Peyer's patch (tissue), 4 donors: ENCODE measurements at regions not wholly inside any gene's neighbourhood (a gene's known extent, or its start where the extent isn't known, plus 50 kb on each side); places are given as distances from the start of the nearest gene placed in this dataset.

Experiments
- POLR2A ChIP-seq, 2 donors: fragments of 450-650 bp; IDR thresholded peaks; one replicate each; pipeline ENCODE4 v1.5.1; 2017; ENCODE audit warnings: antibody characterized with exemption in 2 of 2, mild to moderate bottlenecking in 2 of 2, moderate library complexity in 2 of 2
- TF ChIP-seq, protein P1 (sequence below), 6 experiments: fragments of 450-650 bp in 4 of 6; fragments of 200-600 bp in 2 of 6; sonication (generic) in 1 of 6; IDR thresholded peaks; one replicate each; pipeline ENCODE4 v1.5.1; 2017 to 2019; ENCODE audit warnings: antibody characterized with exemption in 6 of 6, mild to moderate bottlenecking in 3 of 6, moderate library complexity in 1 of 6

DNA sequence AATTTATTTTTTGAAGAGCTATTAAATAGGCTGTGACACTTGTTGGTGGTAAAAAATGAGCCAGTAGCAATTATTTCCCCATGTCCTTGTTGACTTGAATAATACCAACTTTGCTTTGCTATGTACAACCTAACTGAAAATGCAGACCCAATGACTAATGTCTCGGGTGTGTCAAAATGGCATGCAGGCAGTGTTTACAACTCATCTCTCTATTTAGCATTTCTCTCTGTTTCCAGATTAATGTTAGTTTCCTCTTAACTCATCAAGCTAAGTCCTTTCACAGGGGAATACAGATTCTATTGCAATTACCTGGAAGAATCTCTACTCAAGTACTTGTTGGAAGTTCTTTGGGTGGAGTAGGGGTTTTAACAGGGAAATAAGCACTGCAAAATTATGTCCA, 504.4 kb downstream of the BCKDHB start:
- TF ChIP-seq, protein P1, sequence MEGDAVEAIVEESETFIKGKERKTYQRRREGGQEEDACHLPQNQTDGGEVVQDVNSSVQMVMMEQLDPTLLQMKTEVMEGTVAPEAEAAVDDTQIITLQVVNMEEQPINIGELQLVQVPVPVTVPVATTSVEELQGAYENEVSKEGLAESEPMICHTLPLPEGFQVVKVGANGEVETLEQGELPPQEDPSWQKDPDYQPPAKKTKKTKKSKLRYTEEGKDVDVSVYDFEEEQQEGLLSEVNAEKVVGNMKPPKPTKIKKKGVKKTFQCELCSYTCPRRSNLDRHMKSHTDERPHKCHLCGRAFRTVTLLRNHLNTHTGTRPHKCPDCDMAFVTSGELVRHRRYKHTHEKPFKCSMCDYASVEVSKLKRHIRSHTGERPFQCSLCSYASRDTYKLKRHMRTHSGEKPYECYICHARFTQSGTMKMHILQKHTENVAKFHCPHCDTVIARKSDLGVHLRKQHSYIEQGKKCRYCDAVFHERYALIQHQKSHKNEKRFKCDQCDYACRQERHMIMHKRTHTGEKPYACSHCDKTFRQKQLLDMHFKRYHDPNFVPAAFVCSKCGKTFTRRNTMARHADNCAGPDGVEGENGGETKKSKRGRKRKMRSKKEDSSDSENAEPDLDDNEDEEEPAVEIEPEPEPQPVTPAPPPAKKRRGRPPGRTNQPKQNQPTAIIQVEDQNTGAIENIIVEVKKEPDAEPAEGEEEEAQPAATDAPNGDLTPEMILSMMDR (IDR thresholded peaks at IDR 0.05) = no peak
- TF ChIP-seq POLR2A (IDR thresholded peaks at IDR 0.05) = no peak
